ENCODE measurements at regions not wholly inside any gene's neighbourhood (a gene's known extent, or its start where the extent isn't known, plus 50 kb on each side); places are given as distances from the start of the nearest gene placed in this dataset.

GRCh38 chr13:22776394-22777186 is 404.2 kb upstream of the SGCG start:
- TF ChIP-seq, protein P1, sequence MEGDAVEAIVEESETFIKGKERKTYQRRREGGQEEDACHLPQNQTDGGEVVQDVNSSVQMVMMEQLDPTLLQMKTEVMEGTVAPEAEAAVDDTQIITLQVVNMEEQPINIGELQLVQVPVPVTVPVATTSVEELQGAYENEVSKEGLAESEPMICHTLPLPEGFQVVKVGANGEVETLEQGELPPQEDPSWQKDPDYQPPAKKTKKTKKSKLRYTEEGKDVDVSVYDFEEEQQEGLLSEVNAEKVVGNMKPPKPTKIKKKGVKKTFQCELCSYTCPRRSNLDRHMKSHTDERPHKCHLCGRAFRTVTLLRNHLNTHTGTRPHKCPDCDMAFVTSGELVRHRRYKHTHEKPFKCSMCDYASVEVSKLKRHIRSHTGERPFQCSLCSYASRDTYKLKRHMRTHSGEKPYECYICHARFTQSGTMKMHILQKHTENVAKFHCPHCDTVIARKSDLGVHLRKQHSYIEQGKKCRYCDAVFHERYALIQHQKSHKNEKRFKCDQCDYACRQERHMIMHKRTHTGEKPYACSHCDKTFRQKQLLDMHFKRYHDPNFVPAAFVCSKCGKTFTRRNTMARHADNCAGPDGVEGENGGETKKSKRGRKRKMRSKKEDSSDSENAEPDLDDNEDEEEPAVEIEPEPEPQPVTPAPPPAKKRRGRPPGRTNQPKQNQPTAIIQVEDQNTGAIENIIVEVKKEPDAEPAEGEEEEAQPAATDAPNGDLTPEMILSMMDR (IDR thresholded peaks at IDR 0.05), result no peak
- no peak for TF ChIP-seq POLR2AphosphoS5 (IDR thresholded peaks at IDR 0.05; ENCODE audit: low read depth, low read length)
- no peak for TF ChIP-seq SIN3A (IDR thresholded peaks at IDR 0.05; ENCODE audit: borderline replicate concordance, insufficient read depth, low read depth, low read length)
- no peak for TF ChIP-seq REST (IDR thresholded peaks at IDR 0.05; ENCODE audit: insufficient read depth in 1 of 2, low read depth in 2 of 2, low read length in 1 of 2)
- no peak for TF ChIP-seq TCF7L2 (IDR thresholded peaks at IDR 0.05; ENCODE audit: low read depth, low read length)
